Activated naive CD4-positive, alpha-beta T cell treated with anti-CD3 and anti-CD28 coated beads, Interleukin-2, amount 50 U/mL, for 72 hours (primary cell): ENCODE measurements at regions not wholly inside any gene's neighbourhood (a gene's known extent, or its start where the extent isn't known, plus 50 kb on each side); places are given as distances from the start of the nearest gene placed in this dataset.

Experiments used
- ATAC-seq, 2 donors: fragments of 150-1000 bp; cut with Tn5 transposase; 2 replicates each; pipeline ENCODE4 v1.10.0; 2021; ENCODE audit warnings: mild to moderate bottlenecking in 2 of 2, moderate library complexity in 2 of 2
- DNase-seq, 2 donors: peaks; one replicate each; pipeline ENCODE4 v3.0.0; 2021 to 2022; ENCODE audit warnings: low spot score in 2 of 2
- H3K27ac Mint-ChIP-seq, 2 donors: one replicate each; pipeline ENCODE4 v1.8.0; 2022; ENCODE audit warnings: mild to moderate bottlenecking in 2 of 2, mixed read lengths in 2 of 2
- H3K36me3 Mint-ChIP-seq, 2 donors: one replicate each; pipeline ENCODE4 v1.8.0; 2022; ENCODE audit warnings: mixed read lengths in 2 of 2
- H3K9me3 Mint-ChIP-seq, 2 donors: one replicate each; pipeline ENCODE4 v1.8.0; 2022; ENCODE audit warnings: mixed read lengths in 2 of 2

DNA sequence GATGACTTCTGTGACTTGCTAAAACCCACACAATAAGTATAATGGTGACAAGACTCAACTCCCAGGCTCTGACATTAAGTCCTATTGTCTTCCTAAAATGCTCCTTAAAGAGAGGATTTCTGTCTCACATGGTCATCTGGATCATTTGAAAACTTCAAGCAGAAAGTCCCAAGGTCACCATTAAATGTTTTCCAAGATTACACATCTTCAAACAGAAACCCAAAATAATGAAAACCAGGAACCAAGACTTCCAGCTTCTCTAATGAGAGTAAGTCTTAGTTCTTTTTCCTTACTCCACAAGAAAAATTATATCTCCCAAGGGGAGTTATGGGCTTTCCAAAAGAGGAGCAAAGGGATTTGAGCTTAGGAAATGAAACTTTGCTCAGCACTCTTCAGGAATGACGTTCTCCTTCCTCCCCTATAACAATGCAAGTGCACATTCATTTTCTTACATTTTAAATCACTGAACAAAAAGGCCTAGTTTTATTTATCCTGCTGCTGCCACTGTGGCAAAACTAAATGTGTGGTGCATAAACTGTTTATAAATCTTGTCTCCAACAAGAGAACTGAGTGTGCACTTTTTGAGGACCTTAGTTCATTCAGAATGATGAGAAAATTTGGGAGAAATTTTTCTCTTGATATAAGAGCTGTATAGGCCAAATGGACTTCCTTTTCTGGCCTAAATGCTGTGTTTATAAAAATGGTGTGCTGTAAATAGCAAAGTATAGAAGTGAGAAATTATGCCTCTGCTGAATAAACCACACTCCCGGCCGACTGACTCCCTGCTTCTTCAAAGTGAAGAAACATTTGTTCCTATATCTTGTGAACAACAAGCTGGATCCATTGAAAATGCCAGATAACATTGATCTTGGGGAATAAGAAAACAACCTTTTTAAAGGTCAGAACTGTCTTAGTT, 148.4 kb upstream of the PLEKHG7 start:
- Mint-ChIP-seq H3K9me3 (peaks cover 0 to 11% of the 10 kb centered on the region in 2 donors), H3K36me3 (peaks cover 19 to 24% of the 10 kb centered on the region in 2 donors), H3K27ac (peak overlapping the region in 1 of 2 donors; percentile 73)
- DNase-seq (no peak), ATAC-seq (no peak)

DNA sequence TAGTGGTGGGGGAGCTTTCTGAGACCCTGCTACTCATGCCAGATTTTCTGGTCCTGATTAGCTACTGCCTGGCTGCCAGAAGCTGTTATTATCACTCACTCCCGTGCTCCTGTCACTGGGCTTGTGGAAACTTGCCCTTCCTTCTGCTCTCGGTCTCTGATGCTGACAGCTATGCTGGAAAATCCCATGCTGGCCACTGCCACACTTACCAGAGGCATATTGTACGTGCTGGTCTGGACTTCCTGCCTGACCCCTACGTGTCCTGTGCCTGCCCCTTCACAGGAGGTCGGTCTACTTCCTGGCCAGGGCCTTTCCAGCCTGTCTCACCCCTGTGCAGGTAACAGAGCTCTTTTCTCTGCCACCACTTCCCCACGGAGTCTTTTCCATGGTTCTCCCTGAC, 149.4 kb upstream of the PLEKHG7 start:
- Mint-ChIP-seq H3K9me3 (peaks cover 7 to 12% of the 10 kb centered on the region in 2 donors), H3K27ac (no peak overlapping the region), H3K36me3 (peaks cover 24 to 34% of the 10 kb centered on the region in 2 donors)
- peak in 1 of 2 donors; percentile 3 for ATAC-seq
- DNase-seq: no peak

DNA sequence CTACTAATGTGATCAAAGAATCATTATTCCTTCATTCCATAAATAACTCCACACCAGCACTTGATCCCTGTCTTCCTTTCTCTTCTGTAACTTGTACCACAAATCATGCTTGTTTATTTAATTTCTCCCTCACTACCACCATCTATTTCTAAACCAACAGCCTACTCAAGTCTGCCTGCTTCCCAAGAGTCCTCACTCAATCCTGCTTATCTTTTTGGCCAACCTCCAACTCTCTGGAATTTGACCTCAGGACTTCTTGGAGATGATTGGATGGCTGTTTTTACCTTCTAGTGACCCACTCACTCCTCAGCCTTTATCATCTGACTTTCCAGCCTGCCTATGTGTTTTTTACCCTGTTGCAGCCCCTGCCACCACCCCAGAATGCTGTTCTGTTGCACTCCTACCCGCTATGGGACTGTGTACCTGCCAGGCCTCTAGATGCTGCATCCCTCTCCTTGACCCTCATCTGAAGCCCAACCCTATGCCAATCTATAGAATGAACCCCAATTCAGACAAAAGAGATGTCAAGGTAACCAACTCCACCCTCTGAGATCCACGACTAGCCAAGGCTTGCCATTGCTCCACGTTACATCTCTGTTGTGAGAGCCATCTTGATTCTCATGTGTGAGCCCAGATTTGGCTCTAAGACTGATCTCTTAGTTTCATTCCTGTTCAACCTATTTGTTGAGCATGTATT, 150.2 kb upstream of the PLEKHG7 start:
- ATAC-seq (no peak), DNase-seq (no peak)
- H3K36me3 Mint-ChIP-seq: peaks cover 24 to 34% of the 10 kb centered on the region in 2 donors
- H3K9me3 Mint-ChIP-seq: peaks cover 7 to 12% of the 10 kb centered on the region in 2 donors
- H3K27ac Mint-ChIP-seq: no peak overlapping the region

DNA sequence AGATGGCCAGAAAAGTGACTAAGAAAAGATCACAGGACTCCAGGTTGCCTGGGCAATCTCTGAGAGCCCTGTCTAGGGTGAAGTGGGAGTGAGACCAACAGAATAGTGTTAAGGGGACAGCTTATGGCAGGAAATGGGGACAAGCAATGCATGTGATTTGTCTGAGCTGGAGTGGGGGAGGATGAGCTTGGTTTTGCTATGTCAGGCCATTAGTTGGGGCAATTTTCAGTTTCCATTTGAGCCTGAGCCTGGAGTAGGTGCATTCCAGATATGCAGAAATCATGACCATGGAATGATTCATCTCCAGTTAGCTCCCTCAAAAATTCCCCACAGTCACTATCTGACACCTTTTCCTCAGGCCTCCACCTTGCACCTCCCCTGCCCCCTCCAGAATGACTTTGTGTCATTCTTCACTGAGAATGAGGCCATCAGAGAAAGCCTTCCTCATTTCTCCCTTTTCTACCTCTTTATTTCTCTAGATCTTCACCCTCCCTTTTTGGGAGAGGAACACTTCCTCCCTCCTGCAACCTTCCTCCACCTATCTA, 150.9 kb upstream of the PLEKHG7 start:
- DNase-seq: peak; percentile 25 to 71
- no peak overlapping the region for H3K27ac Mint-ChIP-seq
- peak; percentile 89 to 92 for ATAC-seq
- H3K9me3 Mint-ChIP-seq: peaks cover 6 to 7% of the 10 kb centered on the region in 2 donors
- H3K36me3 Mint-ChIP-seq: peaks cover 18 to 29% of the 10 kb centered on the region in 2 donors

DNA sequence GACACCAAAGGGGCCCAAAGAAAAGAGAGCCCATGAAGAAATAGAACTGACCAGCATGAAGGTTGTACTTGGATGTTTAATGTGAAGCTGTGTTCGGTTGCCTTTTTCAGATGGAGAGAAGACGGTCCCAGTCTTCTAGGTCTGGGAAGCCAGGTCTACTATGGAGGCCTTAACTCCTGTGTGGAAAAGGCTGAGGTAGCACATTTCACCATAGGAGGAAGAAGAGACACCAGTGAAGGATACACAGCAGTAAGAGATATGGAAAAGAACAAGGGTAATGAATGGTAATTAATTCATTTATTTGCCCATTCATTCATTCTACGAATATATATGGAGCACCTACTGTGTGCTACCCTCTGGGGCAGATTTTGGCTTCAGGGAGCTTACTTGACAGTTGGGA, 151.6 kb upstream of the PLEKHG7 start:
- no peak for ATAC-seq
- Mint-ChIP-seq H3K27ac (no peak overlapping the region), H3K9me3 (peaks cover 6 to 7% of the 10 kb centered on the region in 2 donors), H3K36me3 (peaks cover 12 to 27% of the 10 kb centered on the region in 2 donors)
- no peak for DNase-seq

DNA sequence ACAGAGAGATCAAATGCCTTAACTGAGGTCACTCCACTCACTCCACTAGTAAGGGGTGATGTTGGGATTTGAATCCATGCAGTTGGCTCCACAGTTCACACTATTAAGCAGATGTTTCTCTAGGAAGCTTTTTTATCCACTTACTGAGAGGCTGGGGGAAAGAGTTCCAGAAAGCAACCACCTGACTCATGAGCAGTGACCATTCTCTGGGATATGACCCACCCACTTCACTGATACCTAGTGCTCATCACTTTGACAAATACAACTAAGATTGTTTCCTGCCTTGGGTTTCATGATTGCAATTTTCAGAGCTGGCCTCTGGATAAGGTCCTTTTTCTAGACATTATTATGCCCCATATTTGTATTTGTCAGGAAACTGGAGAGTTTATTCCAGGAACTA, 152.1 kb upstream of the PLEKHG7 start:
- H3K27ac Mint-ChIP-seq: no peak overlapping the region
- DNase-seq (no peak), ATAC-seq (no peak)
- H3K9me3 Mint-ChIP-seq: peaks cover 6 to 7% of the 10 kb centered on the region in 2 donors
- H3K36me3 Mint-ChIP-seq: peaks cover 12 to 27% of the 10 kb centered on the region in 2 donors

DNA sequence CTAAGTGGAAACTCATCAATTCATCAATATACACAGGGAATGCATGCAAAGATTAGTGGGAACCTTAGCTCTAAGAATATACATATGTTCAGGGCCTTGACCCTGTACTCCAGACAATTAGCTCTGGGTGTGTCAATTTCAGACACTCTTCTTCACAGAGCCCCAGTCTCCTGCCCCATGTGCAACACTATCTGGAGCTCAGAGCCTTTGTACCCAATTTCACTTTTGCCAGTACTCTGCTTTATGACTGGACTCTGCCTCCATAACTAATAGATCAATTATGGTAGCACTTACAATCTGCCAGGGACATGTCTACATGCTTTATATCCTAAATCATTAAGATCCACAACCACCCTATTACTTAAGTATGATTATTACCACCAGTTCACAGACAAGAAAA, 152.5 kb upstream of the PLEKHG7 start:
- peaks cover 6 to 7% of the 10 kb centered on the region in 2 donors for H3K9me3 Mint-ChIP-seq
- no peak for ATAC-seq
- DNase-seq: no peak

DNA sequence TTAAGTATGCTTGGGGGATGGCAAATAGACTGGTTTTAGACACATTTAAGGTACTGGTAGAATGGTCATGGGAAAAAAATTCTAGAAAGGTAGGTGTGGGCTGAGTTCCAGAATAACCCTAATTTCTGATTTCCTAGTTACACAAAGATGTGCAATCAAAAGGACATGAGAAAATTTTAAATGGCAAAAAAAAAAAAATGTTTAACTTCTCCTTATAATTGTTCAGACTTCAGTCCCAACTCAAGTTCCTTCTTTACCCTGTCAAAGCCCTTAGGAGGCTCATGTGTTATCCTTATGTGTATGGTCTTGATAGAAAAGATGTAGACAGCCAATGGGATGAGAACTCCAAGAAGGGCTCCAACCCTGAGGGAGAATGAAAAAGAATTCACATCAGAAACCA, 153.3 kb upstream of the PLEKHG7 start:
- Mint-ChIP-seq H3K36me3 (peaks cover 7 to 21% of the 10 kb centered on the region in 2 donors), H3K9me3 (peaks cover 6 to 10% of the 10 kb centered on the region in 2 donors), H3K27ac (no peak overlapping the region)
- DNase-seq (no peak), ATAC-seq (no peak)

More for the DNA sequence above, 152.5 kb upstream of the PLEKHG7 start:
- H3K27ac Mint-ChIP-seq: no peak overlapping the region
- peaks cover 10 to 25% of the 10 kb centered on the region in 2 donors for H3K36me3 Mint-ChIP-seq

DNA sequence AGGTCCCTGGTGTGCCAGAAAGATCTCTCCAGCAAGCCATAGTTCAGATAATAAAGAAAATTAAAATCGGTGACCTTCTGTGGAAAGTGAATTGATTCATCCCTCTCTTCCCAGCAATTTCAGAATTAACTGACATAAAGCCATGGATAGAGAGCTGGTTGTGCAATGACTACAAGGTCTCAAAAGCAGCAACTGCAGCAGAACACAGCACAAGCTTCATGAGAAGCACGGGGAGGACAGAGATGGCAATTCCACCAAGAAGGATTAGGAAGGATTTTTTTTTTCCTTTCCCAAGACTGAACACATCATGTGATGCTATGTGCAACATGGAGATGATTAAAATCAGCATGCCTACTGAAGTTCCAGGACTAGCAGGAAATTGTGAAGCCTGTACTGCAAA, 154.9 kb upstream of the PLEKHG7 start:
- DNase-seq (no peak), ATAC-seq (no peak)
- Mint-ChIP-seq H3K27ac (no peak overlapping the region), H3K9me3 (peaks cover 10 to 11% of the 10 kb centered on the region in 2 donors), H3K36me3 (peaks cover 10 to 24% of the 10 kb centered on the region in 2 donors)

DNA sequence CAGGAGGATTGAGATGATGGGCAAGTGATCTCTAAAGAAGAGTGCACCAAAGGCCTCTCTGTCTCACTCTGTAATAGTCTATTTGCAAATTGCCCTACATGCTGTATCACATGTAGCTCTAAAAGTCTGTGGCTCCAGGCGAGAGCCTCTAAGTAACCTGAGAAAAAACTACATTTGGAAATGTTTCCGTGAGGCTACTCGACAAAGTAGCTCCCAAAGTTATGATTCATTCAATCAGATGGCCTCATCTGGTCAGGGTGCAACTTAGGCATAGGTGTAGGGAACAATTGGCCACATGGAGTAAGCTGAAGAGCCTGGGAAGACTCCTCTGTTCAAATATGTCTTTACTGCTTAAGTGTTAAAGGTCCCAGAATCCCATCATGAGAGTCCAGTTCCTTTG, 155.4 kb upstream of the PLEKHG7 start:
- Mint-ChIP-seq H3K9me3 (peaks cover 10 to 11% of the 10 kb centered on the region in 2 donors), H3K36me3 (peaks cover 10 to 24% of the 10 kb centered on the region in 2 donors), H3K27ac (no peak overlapping the region)
- DNase-seq (no peak), ATAC-seq (no peak)

DNA sequence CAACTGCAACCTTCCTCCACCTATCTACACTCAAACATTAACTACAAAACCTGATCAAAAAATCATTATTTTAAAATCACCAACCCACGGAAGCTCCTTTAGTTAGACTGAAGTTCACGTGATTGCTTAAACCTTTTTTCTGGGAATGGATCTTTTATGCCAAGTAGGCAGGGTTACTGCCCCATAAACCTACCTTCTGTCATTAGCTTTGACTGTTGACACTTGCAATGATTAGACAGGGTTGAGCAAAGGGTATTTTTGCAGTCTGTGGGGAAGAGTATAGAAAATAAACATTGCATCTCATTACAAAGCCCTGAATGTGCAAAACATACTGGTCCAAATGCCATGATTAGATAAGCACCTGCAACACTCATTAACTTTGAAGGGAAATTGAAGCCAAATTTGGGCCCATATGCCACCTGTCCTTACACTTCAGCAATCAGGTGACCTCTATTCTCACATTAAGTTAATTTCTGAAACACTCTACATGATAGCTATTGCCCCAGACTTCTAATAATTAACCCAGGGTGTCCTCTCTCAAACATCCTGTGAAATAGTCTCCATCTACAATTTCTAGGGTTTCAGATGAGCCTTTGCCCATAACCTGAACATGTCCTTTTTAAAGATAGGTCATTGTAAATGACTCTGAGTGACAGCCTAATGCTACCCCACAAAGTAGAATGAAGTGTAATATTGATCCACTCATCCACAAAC, 156.0 kb upstream of the PLEKHG7 start:
- DNase-seq: no peak
- no peak for ATAC-seq
- H3K36me3 Mint-ChIP-seq: peaks cover 10 to 24% of the 10 kb centered on the region in 2 donors
- H3K9me3 Mint-ChIP-seq: peaks cover 10 to 15% of the 10 kb centered on the region in 2 donors
- H3K27ac Mint-ChIP-seq: no peak overlapping the region

DNA sequence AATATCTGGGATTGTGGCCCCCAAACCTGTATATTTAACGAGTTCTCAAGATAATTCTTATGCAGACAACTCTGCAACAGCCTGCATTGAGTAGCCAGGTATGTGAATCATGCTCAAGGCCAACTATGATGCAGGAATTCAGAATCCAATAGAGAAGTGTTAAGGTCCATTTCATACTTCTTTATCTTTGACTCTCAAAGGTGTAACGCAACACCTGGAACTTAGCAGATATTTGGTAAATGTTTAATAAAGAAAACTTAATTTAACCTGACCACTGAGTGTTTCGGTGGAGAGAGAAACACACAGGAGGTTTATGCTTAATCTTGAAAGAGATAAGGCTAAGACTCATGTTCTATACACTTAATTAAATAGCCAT, 156.5 kb upstream of the PLEKHG7 start:
- ATAC-seq: no peak
- Mint-ChIP-seq H3K9me3 (peaks cover 12 to 15% of the 10 kb centered on the region in 2 donors), H3K36me3 (peaks cover 10 to 24% of the 10 kb centered on the region in 2 donors), H3K27ac (no peak overlapping the region)
- DNase-seq: no peak

DNA sequence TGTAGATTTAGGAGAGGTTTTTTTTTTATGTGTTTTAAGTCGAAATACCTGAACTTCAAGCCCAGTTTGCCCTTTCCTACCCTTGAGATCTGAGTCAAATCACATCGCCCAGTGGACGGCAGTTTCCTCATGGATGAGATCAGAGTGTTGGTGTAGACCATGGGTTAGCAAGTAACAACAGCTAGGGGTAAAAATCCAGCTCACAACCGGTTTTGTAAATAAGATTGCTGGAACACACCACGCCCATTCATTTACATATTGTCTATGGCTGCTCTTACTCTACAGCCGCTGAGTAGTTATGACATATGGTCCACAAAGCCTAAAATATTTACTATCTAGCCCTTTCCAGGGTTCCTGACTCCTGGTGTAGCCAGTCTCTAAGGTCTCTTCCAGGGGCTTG, 158.5 kb upstream of the PLEKHG7 start:
- ATAC-seq (no peak), DNase-seq (no peak)
- no peak overlapping the region for H3K27ac Mint-ChIP-seq
- peaks cover 15% of the 10 kb centered on the region in 2 donors for H3K9me3 Mint-ChIP-seq
- peaks cover 14 to 33% of the 10 kb centered on the region in 2 donors for H3K36me3 Mint-ChIP-seq

DNA sequence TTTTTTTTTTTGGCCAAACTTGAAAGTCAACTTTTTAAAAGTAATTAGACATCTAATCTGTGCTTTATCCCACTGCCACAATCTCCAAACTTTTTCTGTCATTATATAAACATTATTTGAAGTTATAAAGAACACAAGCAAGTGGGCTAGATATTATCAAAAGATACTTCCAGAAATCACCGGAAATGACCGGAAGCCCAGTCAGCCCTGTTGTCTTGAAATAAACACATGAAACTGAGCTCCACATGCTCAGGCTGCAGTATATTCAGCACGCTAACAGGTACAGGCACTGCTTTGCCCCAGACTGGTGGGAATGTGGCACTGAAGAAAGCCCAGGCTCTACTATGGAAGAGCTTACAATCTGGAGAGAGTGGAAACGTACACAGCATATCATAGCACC, 158.9 kb upstream of the PLEKHG7 start:
- ATAC-seq (no peak), DNase-seq (no peak)
- Mint-ChIP-seq H3K27ac (peak overlapping the region in 1 of 2 donors; percentile 45), H3K9me3 (peaks cover 12 to 14% of the 10 kb centered on the region in 2 donors), H3K36me3 (peaks cover 14 to 28% of the 10 kb centered on the region in 2 donors)

DNA sequence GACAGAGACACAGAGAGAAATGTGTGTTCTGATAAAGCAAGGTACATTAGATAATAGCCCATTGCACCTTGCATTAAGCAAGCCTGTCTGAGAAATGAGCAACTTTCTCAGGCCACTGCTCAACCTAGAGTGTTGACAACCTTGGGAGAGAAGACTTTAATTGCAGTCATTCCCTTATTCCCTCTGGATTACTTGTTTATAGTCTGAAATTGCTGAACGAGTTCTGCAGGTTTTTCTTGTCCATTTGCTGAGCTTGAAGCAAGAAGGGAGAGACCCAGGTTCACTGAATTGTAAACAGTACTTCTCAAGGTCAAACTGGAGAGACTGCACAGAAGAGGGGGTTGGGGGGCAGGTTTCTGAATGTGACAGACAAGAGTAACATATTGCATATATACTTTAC, 159.4 kb upstream of the PLEKHG7 start:
- ATAC-seq (no peak), DNase-seq (no peak)
- H3K36me3 Mint-ChIP-seq: peaks cover 14 to 24% of the 10 kb centered on the region in 2 donors
- H3K27ac Mint-ChIP-seq: no peak overlapping the region
- peaks cover 8 to 10% of the 10 kb centered on the region in 2 donors for H3K9me3 Mint-ChIP-seq

DNA sequence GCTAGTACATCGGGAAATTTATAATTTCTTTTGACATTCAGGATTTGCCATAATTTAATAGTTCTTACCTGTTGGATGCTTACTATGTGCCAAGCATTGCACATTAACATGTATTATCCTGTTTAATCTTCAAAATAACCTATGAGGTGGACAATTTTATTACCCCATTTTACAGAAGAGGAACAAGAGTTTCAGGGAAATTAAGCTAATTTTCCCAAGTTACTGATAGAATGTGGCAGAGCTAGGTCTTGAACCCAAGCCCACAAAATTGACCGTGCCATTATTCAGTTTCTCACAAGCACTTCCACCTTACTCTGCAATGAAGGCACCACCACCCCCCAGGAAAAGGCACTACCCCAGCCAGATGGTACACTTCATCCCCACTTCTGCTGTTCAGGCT, 161.1 kb upstream of the PLEKHG7 start:
- no peak for ATAC-seq
- Mint-ChIP-seq H3K36me3 (peaks cover 14 to 24% of the 10 kb centered on the region in 2 donors), H3K9me3 (peaks cover 8 to 10% of the 10 kb centered on the region in 2 donors), H3K27ac (peak overlapping the region in 1 of 2 donors; percentile 43)
- DNase-seq: no peak
